Osteoblast (primary cell): ENCODE measurements at regions not wholly inside any gene's neighbourhood (a gene's known extent, or its start where the extent isn't known, plus 50 kb on each side); places are given as distances from the start of the nearest gene placed in this dataset.

Experiments
- DNase-seq: peaks from one replicate; pipeline ENCODE4 v3.0.0; 2011; ENCODE audit warnings: low spot score, mixed read lengths; ENCODE audit not compliant: insufficient read length; ENCODE audit errors: missing footprints
- H2AFZ ChIP-seq: 2 replicates; pipeline ENCODE4 v1.6.0; 2011; ENCODE audit warnings: mild to moderate bottlenecking, low read length
- H3K27ac ChIP-seq: 2 replicates; pipeline ENCODE4 v1.5.1; 2011; ENCODE audit warnings: mild to moderate bottlenecking, low read depth, low read length, moderate library complexity
- H3K27me3 ChIP-seq: 2 replicates; pipeline ENCODE4 v1.6.0; 2012; ENCODE audit warnings: mild to moderate bottlenecking, control low read depth, inconsistent platforms, low read length, moderate library complexity; ENCODE audit not compliant: insufficient read depth
- H3K36me3 ChIP-seq: 2 replicates; pipeline ENCODE4 v1.5.1; 2011; ENCODE audit warnings: mild to moderate bottlenecking, low read length, control low read depth, moderate library complexity; ENCODE audit not compliant: insufficient read depth
- H3K4me1 ChIP-seq: 2 replicates; pipeline ENCODE4 v1.5.1; 2011; ENCODE audit warnings: mild to moderate bottlenecking, low read length, control low read depth, moderate library complexity; ENCODE audit not compliant: insufficient read depth
- H3K4me2 ChIP-seq: 2 replicates; pipeline ENCODE4 v1.6.0; 2011; ENCODE audit warnings: mild to moderate bottlenecking, low read length; ENCODE audit not compliant: insufficient read depth
- H3K4me3 ChIP-seq: fragments of 200-600 bp; sonication (generic); 3 replicates; pipeline ENCODE4 v1.5.1; 2012; ENCODE audit warnings: mild to moderate bottlenecking, low read length, inconsistent platforms; ENCODE audit not compliant: insufficient read depth
- H3K79me2 ChIP-seq: 2 replicates; pipeline ENCODE4 v1.6.0; 2012; ENCODE audit warnings: mild to moderate bottlenecking, low read length, control low read depth, inconsistent platforms; ENCODE audit not compliant: insufficient read depth
- H3K9me3 ChIP-seq: 2 replicates; pipeline ENCODE4 v1.5.1; 2011; ENCODE audit warnings: low read depth, low read length, control low read depth
- H4K20me1 ChIP-seq: 2 replicates; pipeline ENCODE4 v1.6.0; 2012; ENCODE audit warnings: mild to moderate bottlenecking, low read length, control low read depth; ENCODE audit not compliant: insufficient read depth
- TF ChIP-seq, protein P1 (sequence below): IDR thresholded peaks from 2 replicates; pipeline ENCODE4 v1.5.1; 2011; ENCODE audit warnings: mild to moderate bottlenecking, low read depth, low read length, moderate library complexity; ENCODE audit errors: extremely low read depth

- DNase-seq: no peak
- Histone ChIP-seq H2AFZ (no peak overlapping the region), H3K79me2 (no peaks in the 10 kb centered on the region), H3K9me3 (no peaks in the 10 kb centered on the region), H4K20me1 (no peaks in the 10 kb centered on the region), H3K27me3 (no peaks in the 10 kb centered on the region), H3K27ac (no peak overlapping the region), H3K4me3 (no peak overlapping the region), H3K36me3 (no peaks in the 10 kb centered on the region), H3K4me1 (peaks cover 5% of the 10 kb centered on the region), H3K4me2 (no peak overlapping the region)
- TF ChIP-seq, protein P1, sequence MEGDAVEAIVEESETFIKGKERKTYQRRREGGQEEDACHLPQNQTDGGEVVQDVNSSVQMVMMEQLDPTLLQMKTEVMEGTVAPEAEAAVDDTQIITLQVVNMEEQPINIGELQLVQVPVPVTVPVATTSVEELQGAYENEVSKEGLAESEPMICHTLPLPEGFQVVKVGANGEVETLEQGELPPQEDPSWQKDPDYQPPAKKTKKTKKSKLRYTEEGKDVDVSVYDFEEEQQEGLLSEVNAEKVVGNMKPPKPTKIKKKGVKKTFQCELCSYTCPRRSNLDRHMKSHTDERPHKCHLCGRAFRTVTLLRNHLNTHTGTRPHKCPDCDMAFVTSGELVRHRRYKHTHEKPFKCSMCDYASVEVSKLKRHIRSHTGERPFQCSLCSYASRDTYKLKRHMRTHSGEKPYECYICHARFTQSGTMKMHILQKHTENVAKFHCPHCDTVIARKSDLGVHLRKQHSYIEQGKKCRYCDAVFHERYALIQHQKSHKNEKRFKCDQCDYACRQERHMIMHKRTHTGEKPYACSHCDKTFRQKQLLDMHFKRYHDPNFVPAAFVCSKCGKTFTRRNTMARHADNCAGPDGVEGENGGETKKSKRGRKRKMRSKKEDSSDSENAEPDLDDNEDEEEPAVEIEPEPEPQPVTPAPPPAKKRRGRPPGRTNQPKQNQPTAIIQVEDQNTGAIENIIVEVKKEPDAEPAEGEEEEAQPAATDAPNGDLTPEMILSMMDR: no peak
These were observed 123.6 kb upstream of the DPH6 start for GRCh38 chr15:35669432-35670045.

DNA sequence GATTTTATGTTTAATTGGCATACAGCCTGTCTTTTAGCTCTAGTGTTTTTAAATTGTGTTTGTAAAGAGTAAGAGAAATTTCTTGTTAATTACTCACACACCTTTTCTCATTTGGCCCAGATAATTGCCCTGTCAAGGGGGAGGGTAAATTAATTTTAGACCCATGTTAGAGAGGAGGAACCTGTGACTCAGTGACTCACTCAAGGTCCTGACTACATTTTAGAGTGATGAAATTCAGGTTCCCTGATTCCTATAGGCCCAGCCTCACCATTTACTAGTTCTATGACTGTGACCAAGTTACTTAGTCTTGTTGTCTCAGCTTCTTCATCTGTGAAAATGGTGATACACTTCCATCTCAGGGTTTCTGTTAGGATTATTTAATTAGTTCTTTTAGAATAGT, 125.2 kb upstream of the DPH6 start:
- H3K36me3 ChIP-seq: no peaks in the 10 kb centered on the region
- no peak overlapping the region for H2AFZ ChIP-seq
- no peak for DNase-seq
- H3K27me3 ChIP-seq: no peaks in the 10 kb centered on the region
- no peak overlapping the region for H3K4me3 ChIP-seq
- TF ChIP-seq, protein P1: no peak
- no peak overlapping the region for H3K27ac ChIP-seq
- no peaks in the 10 kb centered on the region for H3K9me3 ChIP-seq
- peaks cover 11% of the 10 kb centered on the region for H3K4me1 ChIP-seq
- no peaks in the 10 kb centered on the region for H4K20me1 ChIP-seq
- no peaks in the 10 kb centered on the region for H3K79me2 ChIP-seq
- H3K4me2 ChIP-seq: no peak overlapping the region

DNA sequence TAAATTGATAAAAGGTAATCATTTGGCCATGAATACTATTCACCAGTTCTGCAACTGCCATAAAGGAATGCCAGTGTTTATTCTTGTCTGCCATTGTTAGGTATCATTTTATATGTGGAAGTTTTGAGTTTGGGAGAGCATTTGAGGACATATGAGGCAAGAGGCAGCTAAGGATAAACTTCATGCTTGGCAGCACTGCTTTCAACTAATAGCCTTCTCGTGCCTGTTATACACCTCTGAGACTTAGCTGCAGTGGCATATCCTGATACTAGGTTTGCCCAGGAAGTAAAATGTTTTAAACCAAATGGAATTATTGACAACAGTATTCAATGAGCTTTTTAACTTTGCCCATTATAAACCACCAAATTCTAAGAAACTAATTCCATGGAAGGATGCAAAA, 126.0 kb upstream of the DPH6 start:
- no peaks in the 10 kb centered on the region for H4K20me1 ChIP-seq
- H3K27me3 ChIP-seq: no peaks in the 10 kb centered on the region
- no peak for DNase-seq
- TF ChIP-seq, protein P1: no peak
- H3K79me2 ChIP-seq: no peaks in the 10 kb centered on the region
- no peak overlapping the region for H3K4me2 ChIP-seq
- H3K4me1 ChIP-seq: peaks cover 10% of the 10 kb centered on the region
- no peak overlapping the region for H3K27ac ChIP-seq
- no peaks in the 10 kb centered on the region for H3K9me3 ChIP-seq
- H3K36me3 ChIP-seq: no peaks in the 10 kb centered on the region
- no peak overlapping the region for H3K4me3 ChIP-seq
- no peak overlapping the region for H2AFZ ChIP-seq

- Histone ChIP-seq H3K4me3 (no peak overlapping the region), H3K9me3 (no peaks in the 10 kb centered on the region), H3K27ac (no peak overlapping the region), H3K4me1 (peaks cover 6% of the 10 kb centered on the region), H3K4me2 (no peak overlapping the region), H2AFZ (no peak overlapping the region), H3K36me3 (no peaks in the 10 kb centered on the region), H3K27me3 (no peaks in the 10 kb centered on the region), H4K20me1 (no peaks in the 10 kb centered on the region), H3K79me2 (no peaks in the 10 kb centered on the region)
- TF ChIP-seq, protein P1: no peak
- DNase-seq: no peak
These were observed 127.2 kb upstream of the DPH6 start for GRCh38 chr15:35673093-35673684.
